ENCODE measurements at regions not wholly inside any gene's neighbourhood (a gene's known extent, or its start where the extent isn't known, plus 50 kb on each side); places are given as distances from the start of the nearest gene placed in this dataset.

GRCh38 chr4:35986537-35986936 is 257.8 kb downstream of the ARAP2 start:
- DNase-seq (ENCODE audit: extremely low spot score, unreplicated experiment): no peak
- no peaks in the 10 kb centered on the region for H3K36me3 Mint-ChIP-seq (ENCODE audit: unreplicated experiment)
- H3K27me3 Mint-ChIP-seq (ENCODE audit: unreplicated experiment): peaks cover 5% of the 10 kb centered on the region
- TF ChIP-seq CTCF (IDR thresholded peaks at IDR 0.05): no peak
- H3K9me3 Mint-ChIP-seq (ENCODE audit: unreplicated experiment): peaks cover 23% of the 10 kb centered on the region
- no peak overlapping the region for H3K27ac Mint-ChIP-seq (ENCODE audit: unreplicated experiment)
- H3K4me3 Mint-ChIP-seq (ENCODE audit: unreplicated experiment): no peak overlapping the region
- no peaks in the 10 kb centered on the region for H3K4me1 Mint-ChIP-seq (ENCODE audit: unreplicated experiment)

- no peak for DNase-seq (ENCODE audit: extremely low spot score, unreplicated experiment)
- TF ChIP-seq CTCF (IDR thresholded peaks at IDR 0.05): no peak
- H3K27ac Mint-ChIP-seq (ENCODE audit: unreplicated experiment): no peak overlapping the region
- peaks cover 2% of the 10 kb centered on the region for H3K9me3 Mint-ChIP-seq (ENCODE audit: unreplicated experiment)
- no peak overlapping the region for H3K4me3 Mint-ChIP-seq (ENCODE audit: unreplicated experiment)
- H3K36me3 Mint-ChIP-seq (ENCODE audit: unreplicated experiment): no peaks in the 10 kb centered on the region
- H3K27me3 Mint-ChIP-seq (ENCODE audit: unreplicated experiment): peaks cover 3% of the 10 kb centered on the region
- no peaks in the 10 kb centered on the region for H3K4me1 Mint-ChIP-seq (ENCODE audit: unreplicated experiment)
Measured at GRCh38 chr4:35993606-35994005, 250.7 kb downstream of the ARAP2 start.

GRCh38 chr4:36000941-36001557 is 243.3 kb downstream of the ARAP2 start:
- Mint-ChIP-seq H3K36me3 (ENCODE audit: unreplicated experiment) (no peaks in the 10 kb centered on the region), H3K9me3 (ENCODE audit: unreplicated experiment) (peaks cover 3% of the 10 kb centered on the region), H3K4me1 (ENCODE audit: unreplicated experiment) (peaks cover 12% of the 10 kb centered on the region), H3K4me3 (ENCODE audit: unreplicated experiment) (no peak overlapping the region), H3K27me3 (ENCODE audit: unreplicated experiment) (no peaks in the 10 kb centered on the region), H3K27ac (ENCODE audit: unreplicated experiment) (no peak overlapping the region)
- no peak for TF ChIP-seq CTCF (IDR thresholded peaks at IDR 0.05)
- DNase-seq (ENCODE audit: extremely low spot score, unreplicated experiment): no peak

GRCh38 chr4:36003051-36003450 is 241.3 kb downstream of the ARAP2 start:
- Mint-ChIP-seq H3K4me1 (ENCODE audit: unreplicated experiment) (peaks cover 12% of the 10 kb centered on the region), H3K27ac (ENCODE audit: unreplicated experiment) (no peak overlapping the region), H3K9me3 (ENCODE audit: unreplicated experiment) (peaks cover 3% of the 10 kb centered on the region), H3K27me3 (ENCODE audit: unreplicated experiment) (peaks cover 2% of the 10 kb centered on the region), H3K4me3 (ENCODE audit: unreplicated experiment) (no peak overlapping the region), H3K36me3 (ENCODE audit: unreplicated experiment) (no peaks in the 10 kb centered on the region)
- TF ChIP-seq CTCF (IDR thresholded peaks at IDR 0.05): no peak
- DNase-seq (ENCODE audit: extremely low spot score, unreplicated experiment): no peak

- peaks cover 12% of the 10 kb centered on the region for H3K4me1 Mint-ChIP-seq (ENCODE audit: unreplicated experiment)
- H3K4me3 Mint-ChIP-seq (ENCODE audit: unreplicated experiment): no peak overlapping the region
- no peaks in the 10 kb centered on the region for H3K36me3 Mint-ChIP-seq (ENCODE audit: unreplicated experiment)
- TF ChIP-seq CTCF (IDR thresholded peaks at IDR 0.05): no peak
- no peak for DNase-seq (ENCODE audit: extremely low spot score, unreplicated experiment)
- H3K27me3 Mint-ChIP-seq (ENCODE audit: unreplicated experiment): peaks cover 2% of the 10 kb centered on the region
- no peak overlapping the region for H3K27ac Mint-ChIP-seq (ENCODE audit: unreplicated experiment)
- H3K9me3 Mint-ChIP-seq (ENCODE audit: unreplicated experiment): peaks cover 3% of the 10 kb centered on the region
Measured at GRCh38 chr4:36004204-36004851, 240.0 kb downstream of the ARAP2 start.
